ENCODE measurements at regions not wholly inside any gene's neighbourhood (a gene's known extent, or its start where the extent isn't known, plus 50 kb on each side); places are given as distances from the start of the nearest gene placed in this dataset.

DNA sequence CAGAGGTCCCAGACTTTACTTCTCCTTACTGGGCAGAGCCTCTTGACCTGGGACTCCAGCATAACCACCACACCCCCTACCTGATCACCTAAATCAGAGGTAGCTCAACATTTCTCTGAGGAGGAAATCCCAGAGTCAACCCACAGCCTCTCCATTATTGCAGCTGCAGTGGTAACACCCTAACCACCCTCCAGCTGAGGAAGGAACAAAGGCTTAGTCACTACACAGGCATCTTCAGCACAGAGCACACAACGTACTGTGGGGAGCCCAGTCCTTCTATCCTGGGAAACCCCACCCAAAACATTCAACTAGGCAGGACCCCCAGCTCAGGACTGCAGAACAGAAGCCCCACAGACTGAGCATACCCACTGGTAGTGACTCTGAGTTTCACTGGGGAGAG lies 824.7 kb upstream of the SLITRK5 start (continued):
- TF ChIP-seq RARG (CRISPR knock-in tag; IDR thresholded peaks at IDR 0.05; ENCODE audit: low read depth) (no peak), ZBTB1 (CRISPR knock-in tag; IDR thresholded peaks at IDR 0.05; ENCODE audit: borderline replicate concordance) (no peak), ZNF841 (CRISPR knock-in tag; IDR thresholded peaks at IDR 0.05; ENCODE audit: borderline replicate concordance) (no peak), ZNF660 (CRISPR knock-in tag; IDR thresholded peaks at IDR 0.05; ENCODE audit: borderline replicate concordance, low read depth) (no peak), BATF2 (CRISPR knock-in tag; IDR thresholded peaks at IDR 0.05) (no peak)

DNA sequence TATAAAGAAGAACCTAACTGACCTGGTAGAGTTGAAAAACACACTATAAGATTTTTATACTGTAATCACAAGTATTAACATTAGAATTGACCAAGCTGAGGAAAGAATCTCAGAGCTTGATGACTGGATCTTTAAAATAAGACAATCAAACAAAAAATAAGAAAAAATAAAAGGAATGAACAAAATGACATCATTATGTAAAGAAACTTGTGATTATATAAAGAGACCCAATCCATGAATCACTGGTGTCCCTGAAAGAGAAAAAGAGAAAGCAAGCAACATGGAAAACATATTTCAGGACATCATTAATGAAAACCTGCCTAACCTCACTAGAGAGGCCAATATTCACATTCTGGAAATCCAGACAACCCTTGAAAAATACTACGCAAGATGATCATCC lies 822.5 kb upstream of the SLITRK5 start:
- CTCF ChIA-PET (ENCODE audit: low intra/inter-chr PET ratio, low total read pairs) = no interaction called here
- H3K4me1 ChIP-seq (ENCODE audit: insufficient read depth, low read length) = no peaks in the 10 kb centered on the region
- no peaks in the 10 kb centered on the region for H3K79me2 ChIP-seq (ENCODE audit: insufficient read depth, low read length)
- TF ChIP-seq, protein P1, sequence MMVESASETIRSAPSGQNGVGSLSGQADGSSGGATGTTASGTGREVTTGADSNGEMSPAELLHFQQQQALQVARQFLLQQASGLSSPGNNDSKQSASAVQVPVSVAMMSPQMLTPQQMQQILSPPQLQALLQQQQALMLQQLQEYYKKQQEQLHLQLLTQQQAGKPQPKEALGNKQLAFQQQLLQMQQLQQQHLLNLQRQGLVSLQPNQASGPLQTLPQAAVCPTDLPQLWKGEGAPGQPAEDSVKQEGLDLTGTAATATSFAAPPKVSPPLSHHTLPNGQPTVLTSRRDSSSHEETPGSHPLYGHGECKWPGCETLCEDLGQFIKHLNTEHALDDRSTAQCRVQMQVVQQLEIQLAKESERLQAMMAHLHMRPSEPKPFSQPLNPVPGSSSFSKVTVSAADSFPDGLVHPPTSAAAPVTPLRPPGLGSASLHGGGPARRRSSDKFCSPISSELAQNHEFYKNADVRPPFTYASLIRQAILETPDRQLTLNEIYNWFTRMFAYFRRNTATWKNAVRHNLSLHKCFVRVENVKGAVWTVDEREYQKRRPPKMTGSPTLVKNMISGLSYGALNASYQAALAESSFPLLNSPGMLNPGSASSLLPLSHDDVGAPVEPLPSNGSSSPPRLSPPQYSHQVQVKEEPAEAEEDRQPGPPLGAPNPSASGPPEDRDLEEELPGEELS (CRISPR knock-in tag; IDR thresholded peaks at IDR 0.05) = no peak
- TF ChIP-seq ATF7 (IDR thresholded peaks at IDR 0.05) (peak; percentile 80), ATF7 (CRISPR knock-in tag; IDR thresholded peaks at IDR 0.05) (no peak)
- no peak overlapping the region for H2AFZ ChIP-seq (ENCODE audit: low read length)
- DNase-seq (ENCODE audit: low spot score) (no peak), FAIRE-seq (no peak), ATAC-seq (no peak)
- intact Hi-C loops (cut with micrococcal nuclease; ENCODE audit: unreplicated experiment) = no loop called here
- WGBS (ENCODE audit: low lambda C conversion rate) = 57% methylated on average over 1 of the region's 1 CpG
- H3K9ac ChIP-seq (ENCODE audit: insufficient read depth, low read depth, low read length) = no peak overlapping the region
- POLR2A ChIA-PET = no interaction called here
- in situ Hi-C loops (cut with HindIII; ENCODE audit: extremely low pct_ligation_motif_present, low pct_unique_long_range_greater_than_20kb) = no loop called here
- H3K36me3 ChIP-seq (replicated peaks in 1 of 2; ENCODE audit: control insufficient read depth in 1 of 2, insufficient read depth in 2 of 2, low read length in 2 of 2) = no peaks in the 10 kb centered on the region
- H4K20me1 ChIP-seq (ENCODE audit: insufficient read depth, low read length) = no peaks in the 10 kb centered on the region
- no peaks in the 10 kb centered on the region for H3K9me3 ChIP-seq (ENCODE audit: low read length)
- BruUV-seq (replicated peaks) = no TSS peak
- no peak overlapping the region for H3K4me2 ChIP-seq (ENCODE audit: low read depth, low read length)
- H3K27me3 ChIP-seq (ENCODE audit: control insufficient read depth in 1 of 2, insufficient read depth in 2 of 2, low read length in 2 of 2) = no peaks in the 10 kb centered on the region
- no peak overlapping the region for H3K4me3 ChIP-seq (replicated peaks in 1 of 3; ENCODE audit: insufficient read depth in 1 of 3, low read depth in 2 of 3, low read length in 3 of 3)
- H3K27ac ChIP-seq (ENCODE audit: extremely low read length, insufficient read depth, low read length) = no peak overlapping the region

All from HepG2 (cell line).